SH-SY5Y (cell line): ENCODE measurements at regions not wholly inside any gene's neighbourhood (a gene's known extent, or its start where the extent isn't known, plus 50 kb on each side); places are given as distances from the start of the nearest gene placed in this dataset.

Experiments used
- GATA2 ChIP-seq: IDR thresholded peaks from 2 replicates; pipeline ENCODE4 v1.6.1; 2011; ENCODE audit warnings: mild to moderate bottlenecking, low read depth, low read length
- GATA3 ChIP-seq: IDR thresholded peaks from 2 replicates; pipeline ENCODE4 v1.6.1; 2011; ENCODE audit warnings: low read depth, mild to moderate bottlenecking, low read length, moderate library complexity

DNA sequence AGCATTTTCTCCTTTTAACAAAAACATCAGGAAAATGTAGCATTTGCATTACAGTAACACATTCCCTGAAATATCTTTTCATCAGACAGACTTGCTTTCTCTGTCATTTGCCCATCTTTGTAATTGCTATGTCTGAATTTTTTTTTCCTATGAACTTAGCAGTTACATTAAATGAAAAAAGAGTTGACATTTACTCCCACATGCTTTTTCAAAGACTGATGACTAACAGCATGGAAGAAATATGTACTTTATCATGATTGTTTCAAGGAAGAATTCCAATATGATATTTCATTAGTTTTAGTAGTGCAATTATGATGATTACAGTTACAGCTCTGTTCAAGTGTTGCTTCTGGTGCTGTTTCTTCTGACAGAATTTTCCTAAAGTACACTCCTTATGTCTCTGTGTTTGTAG is 864.5 kb upstream of the MAN1A1 start:
- no peak for TF ChIP-seq GATA2
- no peak for TF ChIP-seq GATA3
